ENCODE measurements at regions not wholly inside any gene's neighbourhood (a gene's known extent, or its start where the extent isn't known, plus 50 kb on each side); places are given as distances from the start of the nearest gene placed in this dataset.

DNA sequence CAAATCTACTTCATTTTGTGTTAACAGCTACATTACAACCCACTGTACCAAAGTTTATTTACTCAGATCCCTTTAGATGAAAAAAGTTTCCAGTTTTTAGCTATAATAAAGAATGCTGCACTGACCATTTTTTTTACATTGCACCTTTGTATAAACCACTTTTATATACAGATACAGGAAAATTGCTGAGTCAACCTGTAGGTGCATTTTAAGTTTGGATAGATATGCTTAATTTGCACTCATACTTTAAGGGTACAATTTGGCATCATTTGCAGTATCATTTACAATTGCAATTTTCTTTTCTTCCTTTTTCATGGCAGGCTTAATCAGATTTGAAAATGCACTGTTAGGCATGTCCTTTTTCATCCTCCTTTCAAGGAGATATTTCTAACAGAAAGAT is 257.8 kb upstream of the LMO3 start:
- TF ChIP-seq, protein P1, sequence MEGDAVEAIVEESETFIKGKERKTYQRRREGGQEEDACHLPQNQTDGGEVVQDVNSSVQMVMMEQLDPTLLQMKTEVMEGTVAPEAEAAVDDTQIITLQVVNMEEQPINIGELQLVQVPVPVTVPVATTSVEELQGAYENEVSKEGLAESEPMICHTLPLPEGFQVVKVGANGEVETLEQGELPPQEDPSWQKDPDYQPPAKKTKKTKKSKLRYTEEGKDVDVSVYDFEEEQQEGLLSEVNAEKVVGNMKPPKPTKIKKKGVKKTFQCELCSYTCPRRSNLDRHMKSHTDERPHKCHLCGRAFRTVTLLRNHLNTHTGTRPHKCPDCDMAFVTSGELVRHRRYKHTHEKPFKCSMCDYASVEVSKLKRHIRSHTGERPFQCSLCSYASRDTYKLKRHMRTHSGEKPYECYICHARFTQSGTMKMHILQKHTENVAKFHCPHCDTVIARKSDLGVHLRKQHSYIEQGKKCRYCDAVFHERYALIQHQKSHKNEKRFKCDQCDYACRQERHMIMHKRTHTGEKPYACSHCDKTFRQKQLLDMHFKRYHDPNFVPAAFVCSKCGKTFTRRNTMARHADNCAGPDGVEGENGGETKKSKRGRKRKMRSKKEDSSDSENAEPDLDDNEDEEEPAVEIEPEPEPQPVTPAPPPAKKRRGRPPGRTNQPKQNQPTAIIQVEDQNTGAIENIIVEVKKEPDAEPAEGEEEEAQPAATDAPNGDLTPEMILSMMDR (IDR thresholded peaks at IDR 0.05) = no peak
- no peak for TF ChIP-seq REST (IDR thresholded peaks at IDR 0.05; ENCODE audit: insufficient read depth in 1 of 2, low read depth in 2 of 2, low read length in 1 of 2)

All from Panc1 (cell line).